ENCODE measurements at regions not wholly inside any gene's neighbourhood (a gene's known extent, or its start where the extent isn't known, plus 50 kb on each side); places are given as distances from the start of the nearest gene placed in this dataset.
"Not testable (repeated sequence)": the region's sequence is repeated elsewhere in the genome, so short reads cannot be mapped to it uniquely, and the experiment has no call there.

DNA sequence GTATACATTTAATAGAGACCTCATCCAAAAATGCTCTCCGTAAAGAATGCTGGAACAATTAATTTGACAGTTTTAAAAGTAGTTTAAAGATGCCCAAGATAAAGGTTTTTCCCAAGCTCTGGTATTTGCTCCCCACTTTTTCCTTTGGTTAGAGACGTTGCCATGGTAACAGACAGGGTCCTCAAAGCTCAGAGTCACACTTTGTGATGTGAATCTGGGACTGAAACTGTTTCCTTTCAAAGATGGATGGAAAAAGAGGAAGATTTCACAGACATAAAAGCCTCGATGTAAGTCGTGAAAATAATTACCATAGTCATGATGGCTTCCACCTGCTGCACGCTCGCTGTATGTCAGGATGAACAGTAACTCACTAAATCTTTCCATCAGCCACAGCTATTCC, 229.5 kb downstream of the MSX2 start:
- DNase-seq = no peak

DNA sequence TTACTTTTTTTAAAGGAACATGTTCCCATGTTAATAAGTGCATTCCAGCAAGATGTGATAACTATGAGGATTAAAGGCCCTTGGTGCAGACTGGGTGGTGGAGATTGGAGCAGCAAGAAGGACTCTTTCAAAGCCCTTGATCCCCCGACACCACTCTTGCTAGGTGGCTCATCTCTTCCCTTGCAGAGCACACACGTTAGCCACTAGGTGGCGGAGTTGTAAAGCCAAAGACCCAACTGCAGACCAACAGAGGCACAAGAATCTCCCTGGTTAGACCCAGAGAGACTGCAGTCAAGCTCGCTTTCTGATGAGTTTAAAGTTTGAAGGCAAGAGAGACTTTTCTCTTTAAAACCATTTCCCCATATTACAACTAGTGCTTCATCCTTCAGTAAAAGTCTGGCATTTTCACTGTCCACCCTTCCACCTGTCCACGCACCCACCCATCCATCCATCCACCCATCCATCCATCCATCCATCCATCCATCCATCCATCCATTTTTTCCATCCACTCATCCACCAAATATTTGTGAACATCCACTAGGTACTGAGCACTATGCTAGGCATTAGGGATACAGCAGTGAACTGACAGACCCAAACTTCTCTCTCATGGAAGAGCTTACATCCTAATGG, 226.9 kb downstream of the MSX2 start:
- peak; percentile 42 for DNase-seq

DNA sequence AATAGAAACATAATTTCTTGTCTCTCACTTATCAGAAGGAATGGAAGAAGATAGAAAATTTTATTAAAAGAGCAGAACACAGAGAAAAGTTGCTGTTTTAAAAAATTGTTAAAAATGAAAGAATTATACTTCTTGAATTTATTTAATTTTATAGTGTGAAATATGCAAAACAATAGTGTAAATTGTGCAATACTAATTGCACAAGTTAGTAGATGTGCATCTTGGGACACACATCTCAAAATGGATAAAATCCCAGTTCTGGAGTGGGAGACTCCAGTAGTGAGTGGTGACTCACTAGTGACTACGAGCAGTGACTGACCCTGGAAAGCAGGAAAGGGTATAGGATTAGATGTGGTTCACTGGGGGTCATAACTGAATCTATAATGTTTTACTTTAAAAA, 223.2 kb downstream of the MSX2 start:
- no peak for DNase-seq

DNA sequence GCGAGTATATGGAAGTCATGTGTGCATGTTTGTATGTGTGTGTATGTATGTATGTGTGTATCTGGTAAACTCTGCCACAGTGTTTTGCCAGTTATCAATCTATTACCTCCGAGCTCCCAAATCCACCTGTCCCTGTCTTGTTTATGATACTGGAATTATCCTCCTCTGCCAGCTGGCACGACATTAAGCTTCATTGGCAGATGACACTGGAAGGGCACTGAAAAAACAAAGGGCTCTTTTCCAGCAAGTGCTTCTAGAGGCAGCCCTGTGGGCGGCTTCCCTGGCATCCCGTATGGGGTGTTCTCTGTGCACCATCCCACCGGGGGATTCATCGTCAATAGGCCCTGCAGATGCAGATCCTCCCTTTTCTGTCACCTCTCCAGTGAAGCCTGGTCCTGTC, 221.5 kb downstream of the MSX2 start:
- DNase-seq = no peak

DNA sequence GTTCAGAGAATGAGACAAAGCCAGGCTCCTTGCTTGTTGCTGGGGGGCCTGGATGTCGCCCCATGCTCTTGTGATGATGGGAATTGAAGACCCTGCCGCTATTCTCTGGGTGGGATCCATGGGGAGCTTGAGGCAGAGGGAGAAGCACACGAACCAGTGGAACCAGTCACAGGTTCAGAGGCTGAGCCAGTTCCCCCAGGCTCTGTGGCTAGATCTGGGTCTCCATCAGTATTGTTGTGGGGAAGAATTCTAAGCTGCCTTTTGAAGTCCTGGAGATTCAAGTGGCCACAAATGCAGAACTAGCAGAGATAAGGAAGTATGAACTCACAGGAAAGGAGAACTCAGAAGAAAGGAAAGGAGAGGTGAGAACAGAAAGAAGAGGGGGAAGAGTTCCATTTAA, 219.4 kb downstream of the MSX2 start:
- no peak for DNase-seq

DNA sequence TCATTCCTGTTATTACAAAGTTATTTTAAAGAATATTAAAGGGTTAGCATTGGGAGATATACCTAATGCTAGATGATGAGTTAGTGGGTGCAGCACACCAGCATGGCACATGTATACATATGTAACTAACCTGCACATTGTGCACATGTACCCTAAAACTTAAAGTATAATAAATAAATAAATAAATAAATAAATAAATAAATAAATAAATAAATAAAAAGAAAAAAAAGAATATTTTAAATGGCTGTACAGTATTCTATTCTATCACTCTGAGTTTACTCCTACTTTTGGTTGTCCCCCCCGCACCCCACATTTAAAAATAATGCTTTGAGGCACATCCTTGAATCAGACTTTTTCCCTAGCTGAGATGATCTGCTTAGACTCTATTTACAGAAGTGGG, 218.6 kb downstream of the MSX2 start:
- DNase-seq = not testable (repeated sequence)

DNA sequence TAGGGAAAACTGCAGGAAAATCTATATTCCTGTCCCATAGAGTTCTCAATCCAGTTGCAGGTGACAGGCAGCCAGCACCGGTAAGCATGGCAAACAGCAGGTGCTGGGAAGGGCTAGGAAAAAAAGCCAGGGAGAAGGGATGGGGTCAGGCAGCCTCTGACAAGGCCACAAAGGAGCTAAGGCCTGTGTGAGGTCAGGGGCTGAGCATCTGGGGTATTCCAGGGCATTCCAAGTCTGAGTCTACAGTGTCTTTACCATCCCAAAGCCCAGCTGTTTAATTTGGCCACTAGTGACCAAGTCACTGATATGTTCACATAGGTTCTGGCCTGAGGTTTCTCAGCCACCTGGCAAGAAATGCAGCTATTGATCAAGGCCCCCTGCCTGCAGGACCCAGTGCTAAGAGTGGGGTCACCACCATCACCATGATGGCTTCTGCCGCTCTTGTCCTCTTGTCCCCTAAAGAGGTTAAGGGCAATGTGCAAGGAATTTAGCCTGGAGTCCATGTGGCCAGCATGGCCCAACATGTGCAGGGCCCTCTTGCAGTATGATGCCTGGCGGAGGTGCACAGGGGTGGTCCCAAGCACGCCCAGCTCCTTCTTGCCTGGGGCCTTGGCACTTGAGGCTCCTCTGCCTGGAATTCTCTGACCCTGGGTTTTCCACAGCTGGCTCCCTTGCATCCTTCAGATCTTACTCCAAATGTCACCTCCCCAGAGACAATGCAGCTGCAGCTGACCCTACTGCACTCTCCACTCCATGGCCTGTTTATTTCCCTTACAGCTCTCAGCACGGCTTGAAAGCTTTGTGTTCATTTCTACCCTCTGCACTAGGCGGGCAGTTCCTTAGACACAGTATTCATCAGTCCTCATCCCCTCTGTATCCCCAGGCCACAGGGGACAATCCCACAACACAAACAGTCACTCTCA, 213.1 kb downstream of the MSX2 start:
- DNase-seq = no peak

DNA sequence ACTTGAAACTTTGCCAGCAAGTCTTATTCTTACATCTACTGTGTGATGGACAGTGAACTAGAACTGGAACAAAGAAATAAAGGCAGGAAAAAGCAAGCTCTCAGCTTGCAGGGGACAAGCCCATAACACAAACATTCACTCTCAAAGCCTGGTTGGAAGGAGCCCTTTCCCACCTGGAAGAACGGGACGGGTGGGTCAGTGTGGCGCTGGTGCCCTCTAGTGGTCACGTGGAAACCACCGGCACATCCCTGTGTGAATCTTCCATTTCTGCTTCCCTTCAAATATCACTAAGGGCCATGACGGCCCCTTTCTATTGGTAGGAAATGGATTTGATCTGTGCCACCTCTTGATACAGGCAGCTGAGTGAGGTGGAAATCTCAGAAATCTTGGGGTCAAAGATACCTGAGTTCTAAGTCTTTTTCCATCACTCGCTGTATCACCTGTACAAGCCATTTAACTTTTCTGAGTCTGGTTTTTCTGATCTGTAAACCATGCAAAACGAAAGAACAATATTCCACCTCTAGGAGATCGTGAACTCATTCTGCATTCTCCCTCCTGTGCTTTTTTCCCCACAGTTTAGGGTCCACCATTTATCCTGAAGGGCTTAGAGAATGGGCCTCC, 211.6 kb downstream of the MSX2 start:
- DNase-seq = peak; percentile 24

DNA sequence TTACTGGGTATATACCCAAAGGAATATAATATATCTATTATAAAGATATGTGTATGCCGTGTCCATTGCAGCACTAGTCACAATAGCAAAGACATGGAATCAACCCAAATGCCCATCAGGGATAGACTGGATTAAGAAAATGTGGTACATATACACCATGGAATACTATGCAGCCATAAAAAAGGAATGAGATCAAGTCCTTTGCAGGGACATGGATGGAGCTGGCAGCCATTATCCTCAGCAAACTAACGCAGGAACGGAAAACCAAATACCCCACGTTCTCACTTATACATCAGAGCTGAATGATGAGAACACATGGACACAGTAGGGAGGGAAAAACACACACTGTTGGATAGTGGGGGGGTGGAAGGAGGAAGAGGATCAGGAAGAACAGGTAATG, 206.7 kb downstream of the MSX2 start:
- not testable (repeated sequence) for DNase-seq

DNA sequence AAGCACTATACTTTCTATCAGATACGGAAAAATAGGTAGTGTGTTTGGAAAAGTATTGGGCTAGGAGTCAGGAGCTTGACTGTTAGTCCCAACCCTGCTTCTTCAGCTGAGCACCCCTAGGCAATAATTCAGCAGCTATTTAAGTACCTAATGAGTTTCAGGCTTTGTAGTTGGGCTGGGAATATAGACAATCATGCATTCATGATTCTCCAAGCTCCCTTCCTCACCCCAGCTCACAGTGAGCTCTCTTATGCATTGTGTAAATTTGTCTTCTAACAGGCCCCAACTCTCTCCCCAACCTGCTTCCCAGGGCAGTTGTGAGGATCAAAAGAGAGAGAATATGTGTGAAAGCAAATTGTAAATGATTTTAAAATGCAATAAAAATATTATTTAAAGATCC, 201.2 kb downstream of the MSX2 start:
- DNase-seq = no peak

DNA sequence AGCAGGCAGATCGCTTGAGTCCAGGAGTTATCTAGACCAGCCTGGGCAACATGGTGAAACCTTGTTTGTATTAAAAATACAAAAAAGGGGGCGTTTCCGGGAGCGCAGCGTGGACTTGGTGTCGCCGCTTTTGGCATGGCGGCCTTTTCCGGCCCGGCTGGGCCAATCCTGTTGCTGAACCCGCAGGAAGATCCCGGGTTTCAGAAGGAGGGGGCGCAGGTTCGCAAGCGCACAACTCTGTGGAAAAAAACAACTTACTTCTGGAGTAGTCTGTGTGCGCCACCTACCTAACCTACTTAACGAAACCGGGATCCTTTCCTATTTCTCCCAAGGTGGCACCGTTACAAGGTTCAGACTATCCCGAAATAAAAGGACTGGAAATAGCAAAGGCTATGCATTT, 198.6 kb downstream of the MSX2 start:
- DNase-seq = no peak

DNA sequence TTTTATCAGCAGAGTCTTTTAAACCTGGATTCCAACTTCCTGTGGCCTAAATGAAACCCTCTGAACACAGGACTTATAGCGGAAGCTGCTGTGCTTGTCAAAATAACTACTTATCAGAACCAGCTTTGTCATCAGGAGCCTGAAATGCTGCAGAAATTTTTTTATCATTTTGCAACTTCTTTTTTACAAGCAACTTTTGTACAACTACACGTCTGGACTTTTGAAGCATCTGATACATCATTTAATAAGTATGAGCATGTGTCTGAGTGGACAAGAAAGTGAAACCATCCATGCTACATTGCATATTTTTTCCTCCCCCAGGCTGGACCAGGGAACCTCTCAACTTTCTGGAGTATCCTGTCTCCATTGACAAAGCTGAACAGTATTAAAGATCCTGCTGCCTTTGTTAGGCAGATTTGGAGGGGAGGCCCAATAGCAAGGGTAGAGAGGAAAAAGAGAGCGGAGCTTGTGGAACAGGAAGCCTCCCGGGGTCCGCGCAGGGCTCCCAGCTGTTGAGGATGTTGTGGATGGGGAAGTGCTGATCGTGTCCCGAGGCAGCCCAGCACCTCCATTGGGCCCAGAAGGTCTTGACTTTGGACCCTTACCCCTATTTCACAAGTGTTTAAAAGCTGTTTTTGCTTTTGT, 196.6 kb downstream of the MSX2 start:
- no peak for DNase-seq

DNA sequence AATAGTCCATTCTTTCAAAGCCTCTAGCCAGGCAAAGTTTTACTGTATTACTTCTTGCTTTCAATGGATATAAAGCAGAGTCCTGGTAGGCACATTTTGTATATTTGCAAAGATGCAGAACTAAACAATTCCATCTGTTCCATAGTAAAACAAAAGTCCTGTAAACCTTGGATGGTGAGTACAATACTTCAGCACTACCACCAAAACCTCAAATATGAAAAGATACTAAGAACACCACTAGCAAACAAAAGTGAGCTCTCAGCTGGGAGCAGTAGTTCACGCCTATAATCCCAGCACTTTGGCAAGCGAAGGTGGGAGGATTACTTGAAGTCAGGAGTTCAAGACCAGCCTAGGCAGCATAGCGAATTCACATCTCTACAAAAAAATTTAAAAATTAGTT, 195.0 kb downstream of the MSX2 start:
- no peak for DNase-seq

DNA sequence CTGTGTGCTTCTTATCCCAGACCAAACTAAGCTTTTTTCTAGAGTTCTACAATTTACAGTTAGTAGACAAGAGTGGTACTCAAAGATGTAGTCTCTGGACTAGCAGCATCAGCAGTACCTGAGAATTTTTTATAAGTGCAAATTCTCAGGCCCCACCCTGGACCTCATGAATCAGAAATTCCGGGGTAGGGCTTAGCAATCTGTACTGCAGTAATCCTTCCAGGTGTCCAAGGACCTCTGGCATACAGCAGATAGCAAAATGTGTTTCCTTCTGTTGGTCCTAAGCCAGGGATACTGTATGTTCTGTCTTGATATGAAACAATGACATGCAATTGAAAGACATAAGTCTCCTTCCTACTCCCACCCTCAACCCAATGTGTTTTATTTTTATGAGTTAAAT, 194.3 kb downstream of the MSX2 start:
- no peak for DNase-seq

DNA sequence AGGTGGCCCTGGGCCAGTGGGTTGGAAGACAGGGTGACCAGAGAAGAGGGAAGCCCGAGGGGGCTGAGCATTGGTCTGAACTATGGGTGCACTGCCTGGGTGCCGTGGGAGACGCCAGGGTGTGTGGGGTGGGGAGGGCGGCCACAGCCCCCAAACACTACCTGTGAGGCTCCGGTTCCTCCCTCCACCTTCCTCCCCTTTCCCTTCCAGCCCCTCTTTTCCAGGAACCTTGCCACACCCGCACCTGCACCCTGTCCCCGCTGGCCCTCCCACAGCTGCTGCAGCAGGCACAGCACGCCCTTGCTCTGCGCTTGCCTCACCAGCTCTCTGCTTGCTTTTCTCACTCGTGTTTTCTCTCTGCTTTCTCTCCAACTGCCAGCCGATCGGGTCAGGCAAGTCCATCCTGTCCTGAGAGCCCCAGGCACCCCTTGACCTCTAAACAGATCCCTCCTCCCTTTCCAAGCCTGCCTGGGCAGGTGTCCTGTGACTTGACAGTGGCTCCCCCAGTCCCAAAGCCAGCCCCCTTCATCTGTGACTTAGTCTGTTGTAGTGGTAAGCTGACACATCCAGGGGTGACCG, 193.7 kb downstream of the MSX2 start:
- no peak for DNase-seq

DNA sequence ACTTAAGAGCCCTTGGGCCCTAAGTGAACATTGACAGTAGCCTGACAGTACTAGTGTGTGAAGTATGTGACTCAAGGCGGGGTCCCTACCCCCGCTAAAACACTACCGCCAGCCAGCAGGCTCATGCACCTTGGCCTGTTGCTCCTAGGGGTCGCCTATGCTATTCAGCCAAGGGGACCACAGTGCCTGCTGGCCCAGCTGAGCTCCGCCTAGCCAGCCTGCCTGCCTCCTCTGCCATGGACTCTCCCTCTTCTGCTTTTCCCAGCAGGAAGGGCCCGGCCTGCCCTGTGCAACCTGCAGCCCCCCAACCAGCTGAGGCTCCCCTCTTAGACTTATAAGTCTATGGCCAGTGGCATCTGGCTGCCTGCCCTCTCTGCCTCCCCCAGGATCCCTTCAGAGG, 193.1 kb downstream of the MSX2 start:
- not testable (repeated sequence) for DNase-seq

DNA sequence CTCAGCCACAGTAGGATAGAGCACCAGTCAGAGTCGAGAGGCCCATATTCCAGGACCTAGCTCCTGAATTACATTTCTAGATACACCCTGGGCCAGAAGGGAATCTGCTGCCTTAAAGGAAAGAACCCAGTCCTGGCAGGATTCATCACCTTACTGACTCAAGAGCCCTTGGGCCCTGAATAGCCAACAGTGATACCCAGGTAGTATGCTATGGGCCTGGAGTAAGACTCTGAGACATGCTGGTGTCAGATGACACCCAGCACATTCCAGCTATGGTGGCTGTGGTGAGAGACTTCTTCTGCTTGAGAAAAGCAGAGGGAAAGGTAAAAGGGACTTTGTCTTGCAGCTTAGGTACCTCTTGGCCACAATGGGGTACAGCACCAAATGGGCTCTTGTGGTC, 192.5 kb downstream of the MSX2 start:
- DNase-seq = not testable (repeated sequence)

DNA sequence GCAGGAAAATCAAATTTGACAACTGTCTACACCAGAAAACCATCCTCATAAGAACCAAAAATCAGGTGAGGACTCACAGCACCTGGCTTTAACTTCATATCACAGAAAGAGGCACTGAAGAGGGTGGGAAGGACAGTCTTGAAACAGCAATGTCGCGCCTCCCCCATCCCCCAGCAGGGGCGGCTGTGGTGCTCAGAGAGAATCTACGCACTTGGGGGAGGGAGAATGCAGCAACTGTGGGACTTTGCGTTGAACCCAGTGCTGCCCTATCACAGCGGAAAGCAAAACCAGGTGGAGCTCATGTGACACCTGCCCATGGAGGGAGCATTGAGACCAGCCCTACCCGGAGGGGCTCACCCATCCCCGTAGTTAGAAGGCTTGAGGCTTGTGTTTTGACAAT, 191.8 kb downstream of the MSX2 start:
- no peak for DNase-seq

DNA sequence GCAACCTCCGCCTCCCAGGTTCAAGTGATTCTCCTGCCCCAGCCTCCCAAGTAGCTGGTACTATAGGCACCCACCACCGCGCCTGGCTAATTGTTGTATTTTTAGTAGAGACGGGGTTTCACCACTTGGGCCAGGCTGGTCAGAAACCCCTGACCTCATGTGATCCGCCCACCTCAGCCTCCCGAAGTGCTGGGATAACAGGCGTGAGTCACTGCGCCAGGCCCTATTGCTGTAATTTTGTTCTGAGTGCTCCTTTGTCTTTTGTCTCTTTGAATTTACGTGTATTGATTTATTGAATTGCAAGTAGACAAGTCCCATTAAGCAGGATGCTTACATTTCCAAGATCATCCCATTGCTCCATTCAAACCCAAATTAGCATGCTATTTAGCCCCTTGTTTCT, 186.7 kb downstream of the MSX2 start:
- DNase-seq = no peak

DNA sequence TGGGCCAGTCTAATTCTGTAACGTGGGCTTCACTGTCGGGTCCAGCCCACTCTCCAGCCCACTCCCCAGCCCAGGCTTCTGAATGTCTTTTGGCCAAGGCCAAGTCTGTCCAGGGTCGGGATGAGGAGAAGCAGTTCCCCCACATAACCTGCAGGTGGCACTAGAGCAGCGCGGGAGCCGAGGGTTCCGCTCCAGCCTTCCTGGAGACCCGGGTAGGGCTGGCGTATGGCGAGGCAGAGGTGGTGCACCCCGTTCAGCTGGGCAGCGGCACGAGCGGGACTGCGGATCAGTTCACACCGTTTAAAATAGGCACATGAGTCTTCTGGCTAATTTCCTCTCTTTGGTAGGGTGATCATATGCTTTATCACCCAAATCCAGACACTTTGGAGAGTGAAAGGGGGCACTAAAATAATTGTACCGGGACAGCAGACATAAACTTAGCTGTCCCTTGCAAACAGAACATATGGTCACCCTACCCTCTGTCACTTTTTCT, 185.9 kb downstream of the MSX2 start:
- peak; percentile 44 for DNase-seq

DNA sequence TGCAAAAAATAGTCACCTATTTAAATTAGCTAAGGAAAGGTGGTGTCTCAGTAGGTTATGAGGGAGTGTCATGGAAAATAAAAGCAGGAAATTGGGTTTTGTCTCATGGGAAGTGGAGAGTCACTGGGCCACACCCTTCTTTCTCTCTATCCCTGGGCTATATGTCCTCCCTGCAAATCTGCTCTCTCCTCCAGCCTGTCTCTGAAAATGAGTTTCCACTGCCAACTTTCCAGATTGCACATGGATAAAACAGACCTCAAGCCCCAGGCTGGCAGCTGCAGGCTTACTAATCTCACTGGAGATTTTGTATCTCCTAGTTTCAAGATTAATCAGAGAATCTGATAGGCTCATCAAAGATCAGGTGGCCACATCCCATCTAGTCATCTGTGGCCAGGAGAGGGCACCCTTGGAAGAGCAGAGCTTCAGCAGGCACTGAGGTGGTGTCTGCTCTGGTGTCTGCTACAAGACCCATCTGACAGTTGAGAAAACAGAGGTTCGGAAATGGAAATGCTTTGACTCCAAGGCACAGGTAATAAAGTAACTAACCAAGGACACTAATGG, 178.9 kb downstream of the MSX2 start:
- DNase-seq = no peak

DNA sequence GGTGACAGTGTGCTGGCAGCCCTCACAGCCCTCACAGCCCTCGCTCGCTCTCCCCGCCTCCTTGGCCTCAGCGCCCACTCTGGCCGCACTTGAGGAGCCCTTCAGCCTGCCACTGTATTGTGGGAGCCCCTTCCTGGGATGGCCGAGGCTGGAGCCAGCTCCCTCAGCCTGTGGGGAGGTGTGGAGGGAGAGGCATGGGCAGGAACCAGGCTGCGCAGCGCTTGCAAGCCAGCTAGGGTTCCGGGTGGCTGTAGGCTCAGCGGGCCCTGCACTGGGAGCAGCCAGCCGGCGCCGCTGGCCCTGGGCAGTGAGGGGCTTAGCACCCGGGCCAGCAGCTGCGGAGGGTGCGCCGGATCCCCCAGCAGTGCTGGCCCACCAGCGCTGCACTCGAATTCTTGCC, 177.0 kb downstream of the MSX2 start:
- DNase-seq = no peak
